GM19023 (cell line): ENCODE measurements at regions not wholly inside any gene's neighbourhood (a gene's known extent, or its start where the extent isn't known, plus 50 kb on each side); places are given as distances from the start of the nearest gene placed in this dataset.
"Not testable (repeated sequence)": the region's sequence is repeated elsewhere in the genome, so short reads cannot be mapped to it uniquely, and the experiment has no call there.

Experiments used
- ATAC-seq: cut with Tn5 transposase; IDR thresholded peaks from one replicate; pipeline ENCODE4 v1.9.1; 2021; ENCODE audit warnings: mild to moderate bottlenecking, moderate library complexity; ENCODE audit not compliant: unreplicated experiment

GRCh38 chr18:42530276-42530675, 575.2 kb downstream of the PIK3C3 start:
- no peak for ATAC-seq

DNA sequence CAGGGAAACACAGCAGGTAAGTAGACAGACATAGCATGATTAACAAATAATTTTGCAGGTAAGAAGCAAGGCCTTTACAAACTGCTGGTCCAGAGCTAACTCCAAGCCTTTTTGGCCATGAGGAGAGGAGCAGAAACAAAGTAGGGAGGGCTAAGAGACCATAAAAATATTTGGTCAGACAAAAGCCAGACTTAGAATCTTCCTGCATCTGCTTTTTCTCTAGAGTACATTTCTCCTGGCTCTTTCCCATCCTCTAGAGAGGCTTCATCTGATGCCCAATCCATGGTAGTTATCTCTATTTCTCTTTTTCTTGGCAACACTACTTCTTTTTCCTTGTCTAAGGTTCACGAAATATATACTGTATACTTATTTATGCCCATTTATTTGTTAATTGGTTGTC, 577.1 kb downstream of the PIK3C3 start:
- no peak for ATAC-seq

DNA sequence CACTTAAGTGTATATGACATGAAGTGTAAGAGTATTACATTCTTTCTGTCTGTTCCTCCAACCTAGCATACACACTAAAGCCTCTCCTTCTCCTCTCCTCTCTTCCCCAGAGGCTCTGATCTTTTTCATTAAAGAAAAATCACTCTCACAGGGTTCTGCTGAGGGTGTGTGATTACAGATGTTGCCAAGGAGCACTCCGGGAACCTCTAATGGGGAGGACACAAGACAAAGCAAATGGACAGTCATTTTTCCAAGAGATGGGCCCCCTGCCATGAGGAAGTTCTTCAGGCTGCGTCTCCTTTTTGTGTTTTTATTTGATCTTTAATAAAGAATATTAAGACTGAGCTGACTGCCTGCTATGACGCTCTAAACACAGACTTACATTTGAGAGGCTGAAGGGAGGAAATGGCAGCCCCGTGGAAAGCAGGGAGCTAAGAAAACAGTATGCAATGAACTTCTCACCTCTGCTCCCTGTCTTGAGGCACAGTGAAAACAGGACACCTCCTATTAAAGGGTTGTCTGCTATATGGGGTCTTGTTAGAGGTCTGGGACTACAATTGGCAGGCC, 578.1 kb downstream of the PIK3C3 start:
- no peak for ATAC-seq

GRCh38 chr18:42533616-42534015, 578.6 kb downstream of the PIK3C3 start:
- no peak for ATAC-seq

DNA sequence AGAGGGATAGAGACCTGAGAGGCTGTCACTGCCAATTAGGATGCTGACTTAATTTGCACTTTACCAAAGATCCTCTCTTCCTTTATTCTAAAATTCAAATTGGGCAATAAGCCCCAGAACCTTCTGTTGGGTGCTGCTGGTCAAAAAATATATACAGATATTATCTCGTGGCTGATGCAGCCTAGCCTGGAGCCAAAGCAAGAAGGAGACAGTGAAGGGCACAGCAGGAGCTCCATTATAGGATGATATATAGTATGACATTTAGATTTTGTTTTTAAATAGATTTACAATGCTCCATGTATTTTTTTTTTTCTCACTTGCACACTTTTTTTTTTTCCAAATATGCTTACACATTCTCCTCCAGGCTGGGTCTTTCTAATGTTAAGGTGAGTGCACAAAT, 579.3 kb downstream of the PIK3C3 start:
- no peak for ATAC-seq

DNA sequence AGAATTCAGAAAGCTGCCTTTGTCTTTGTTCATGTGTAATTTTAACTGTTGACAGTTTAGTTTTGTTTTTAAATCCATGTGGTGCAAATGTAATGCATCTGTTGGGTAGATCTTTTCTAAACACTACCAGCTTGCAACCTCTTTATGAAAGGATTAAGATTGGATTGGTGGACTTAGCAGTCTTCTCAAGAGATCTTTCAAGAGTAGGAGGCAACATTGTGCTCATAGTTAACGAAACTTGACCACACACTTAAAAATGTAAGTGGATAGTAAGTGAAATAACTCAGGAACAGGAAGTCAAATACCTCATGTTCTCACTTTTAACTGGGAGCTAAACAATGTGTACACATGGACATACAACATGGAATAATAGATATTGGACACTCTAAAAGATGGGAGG, 579.0 kb downstream of the RIT2 start:
- no peak for ATAC-seq

DNA sequence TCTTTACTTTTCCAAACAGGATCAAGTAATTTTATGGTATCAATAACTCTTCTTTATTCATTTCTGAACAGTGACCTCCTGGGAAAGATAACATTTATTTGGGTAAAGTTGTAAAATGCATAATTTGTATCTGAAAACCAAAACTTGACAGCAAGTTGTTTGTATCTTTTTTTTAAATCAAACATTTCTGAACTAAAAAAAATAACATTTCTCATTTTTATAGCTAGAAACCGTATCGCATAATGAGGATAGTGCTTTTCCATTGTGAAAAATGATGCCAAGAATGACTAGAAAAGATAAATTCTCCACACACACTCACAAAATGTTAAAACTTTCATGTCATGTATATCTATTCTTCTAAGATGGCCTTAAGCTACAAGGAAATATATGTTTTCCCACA, 578.2 kb downstream of the RIT2 start:
- no peak for ATAC-seq

DNA sequence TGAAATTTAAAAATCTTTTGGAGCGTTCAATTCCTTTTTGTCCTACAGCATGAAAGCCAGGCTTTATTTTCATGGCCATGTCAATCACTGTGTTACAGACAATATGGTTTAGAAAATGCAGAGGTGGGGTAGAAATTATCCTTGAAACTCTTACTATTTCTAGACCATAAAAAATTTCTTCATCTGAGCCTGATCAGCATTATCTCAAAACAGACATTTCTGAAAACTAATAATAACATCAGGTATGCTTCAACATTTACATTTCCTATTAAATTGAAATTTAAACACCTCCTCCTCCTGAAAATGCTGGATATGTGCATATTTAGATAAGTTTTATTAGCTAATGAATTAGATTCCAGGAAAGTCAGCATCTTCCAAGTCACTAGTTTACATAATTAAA, 570.6 kb downstream of the RIT2 start:
- ATAC-seq, result no peak

- no peak for ATAC-seq
These were observed 569.7 kb downstream of the RIT2 start for GRCh38 chr18:42545825-42546224.

DNA sequence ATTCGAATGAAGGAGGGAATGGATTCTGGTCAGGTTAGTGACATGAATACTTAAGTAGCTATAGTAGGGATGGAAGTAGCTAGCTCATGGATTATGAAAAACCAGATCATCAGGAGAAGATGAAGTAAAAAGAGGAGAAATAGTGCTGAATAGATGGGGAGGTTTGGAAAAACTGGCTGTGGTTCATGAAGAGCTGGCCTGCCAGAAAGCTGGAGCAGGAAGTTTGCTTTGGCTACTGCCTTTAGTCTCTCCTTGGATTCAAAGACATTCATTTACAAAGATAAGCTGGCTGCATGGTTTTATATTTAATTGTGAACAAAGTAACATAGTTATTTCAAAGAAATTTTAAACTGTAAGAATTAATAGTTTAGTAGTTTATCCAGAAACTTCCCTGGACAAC, 567.0 kb downstream of the RIT2 start:
- ATAC-seq, result no peak

- no peak for ATAC-seq
These were observed 565.9 kb downstream of the RIT2 start for GRCh38 chr18:42549596-42549995.

DNA sequence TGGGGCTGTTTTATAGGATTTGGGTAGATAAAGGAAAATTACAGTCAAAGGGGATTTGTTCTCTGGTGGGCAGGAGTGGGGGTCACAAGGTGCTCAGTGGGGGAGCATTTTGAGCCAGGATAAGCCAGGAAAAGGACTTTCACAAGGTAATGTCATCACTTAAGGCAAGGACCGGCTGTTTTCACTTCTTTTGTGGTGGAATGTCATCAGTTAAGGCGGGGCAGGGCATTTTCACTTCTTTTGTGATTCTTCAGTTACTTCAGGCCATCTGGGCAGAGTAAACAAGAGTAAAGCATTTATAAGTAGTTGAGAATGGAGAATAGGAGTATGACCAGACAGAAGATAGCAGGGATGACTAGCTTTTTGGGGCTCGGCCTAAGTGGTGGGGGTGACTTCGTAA, 562.9 kb downstream of the RIT2 start:
- ATAC-seq, result not testable (repeated sequence)

DNA sequence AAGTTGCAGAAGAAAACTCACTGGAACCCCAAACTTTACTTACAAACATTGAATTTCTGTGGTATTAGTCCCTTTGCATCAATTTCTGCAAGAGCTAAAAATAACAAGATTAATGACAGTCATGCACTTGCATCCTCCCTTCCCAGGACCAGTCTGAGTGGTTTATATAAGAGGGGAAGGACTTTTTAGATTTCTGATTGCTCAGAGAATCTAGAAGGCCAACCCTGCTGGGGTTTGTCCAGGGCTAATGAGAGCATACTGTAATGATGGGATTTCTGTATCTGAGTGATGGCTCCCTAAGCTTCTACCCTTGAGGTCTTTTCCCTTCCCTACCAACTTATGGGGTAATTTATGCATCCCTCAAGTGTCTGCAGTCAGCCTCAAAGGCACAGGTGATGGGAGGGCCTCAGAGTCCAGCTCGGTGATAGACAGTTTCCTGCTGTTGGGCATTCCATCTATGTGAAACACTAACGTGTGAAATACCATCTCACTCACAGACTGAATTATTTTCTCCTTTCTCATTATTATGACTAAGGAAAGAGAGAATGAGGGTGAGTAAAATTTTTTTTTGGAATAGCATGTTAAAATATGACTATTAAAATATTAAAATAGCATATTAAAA, 556.3 kb downstream of the RIT2 start:
- ATAC-seq, result no peak

- ATAC-seq, result no peak
These were observed 554.0 kb downstream of the RIT2 start for GRCh38 chr18:42561521-42561920.

GRCh38 chr18:42563995-42564394, 551.5 kb downstream of the RIT2 start:
- no peak for ATAC-seq

- no peak for ATAC-seq
These were observed 550.7 kb downstream of the RIT2 start for GRCh38 chr18:42564761-42565160.

GRCh38 chr18:42568773-42569172, 546.7 kb downstream of the RIT2 start:
- no peak for ATAC-seq

DNA sequence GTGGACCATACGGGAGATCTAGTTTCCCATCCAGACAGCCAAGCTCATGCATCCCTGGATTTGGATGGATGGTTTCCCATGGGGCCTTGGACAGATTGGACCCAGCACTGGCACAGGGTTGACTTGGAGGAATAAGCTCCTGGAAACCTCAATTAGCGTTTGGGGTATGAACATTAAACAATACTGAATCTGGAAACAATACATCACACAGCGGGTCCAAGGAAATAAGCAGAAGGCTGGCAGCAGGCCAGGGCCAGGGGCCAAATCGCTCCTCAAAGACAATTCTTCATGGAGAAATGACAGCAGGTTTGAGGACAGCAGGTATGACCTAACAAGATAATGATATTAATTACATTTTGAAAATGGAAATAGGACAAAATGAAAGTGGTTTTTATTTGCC, 540.6 kb downstream of the RIT2 start:
- no peak for ATAC-seq

- ATAC-seq, result no peak
These were observed 539.4 kb downstream of the RIT2 start for GRCh38 chr18:42576124-42576523.

GRCh38 chr18:42578792-42579191, 536.7 kb downstream of the RIT2 start:
- ATAC-seq, result no peak

DNA sequence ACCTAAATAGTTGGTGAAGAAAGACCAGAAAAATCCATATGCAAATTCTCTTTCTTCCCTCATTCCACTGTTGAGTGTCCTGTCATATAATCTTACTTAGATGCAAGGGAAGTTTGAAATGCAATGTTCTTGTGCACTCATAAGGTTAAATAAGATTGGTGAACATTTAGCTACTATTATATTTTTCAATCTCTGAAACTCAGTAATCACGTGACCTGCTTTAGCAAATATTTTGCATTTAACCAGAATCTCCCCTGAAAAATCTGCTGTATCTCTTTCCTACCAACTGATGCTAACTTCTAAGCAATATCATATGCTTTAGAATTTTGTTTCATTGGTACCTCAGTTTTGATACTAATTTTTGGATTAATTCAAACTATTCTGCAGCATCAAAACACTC, 533.2 kb downstream of the RIT2 start:
- ATAC-seq, result no peak

GRCh38 chr18:42583283-42583731, 532.2 kb downstream of the RIT2 start:
- no peak for ATAC-seq

DNA sequence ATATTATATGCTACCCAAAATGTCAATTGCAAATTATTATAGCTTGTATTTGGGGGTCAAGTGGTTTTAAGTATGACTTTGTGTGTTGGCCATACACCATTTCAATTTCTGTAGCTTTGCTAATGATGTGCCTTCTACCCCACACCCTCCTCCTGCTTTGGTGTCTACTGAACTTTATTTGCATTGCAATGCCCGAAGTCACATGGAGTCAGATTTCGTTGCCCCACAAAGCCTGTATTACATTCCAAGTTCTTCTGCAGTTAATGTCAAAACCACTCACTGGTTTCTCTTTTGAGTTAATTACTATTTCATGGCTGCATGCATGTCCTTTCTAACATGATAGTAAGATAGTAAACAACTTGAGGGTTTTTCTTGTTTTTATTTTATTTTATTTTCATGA, 528.9 kb downstream of the RIT2 start:
- ATAC-seq, result no peak
